DND-41 (cell line): ENCODE measurements at regions not wholly inside any gene's neighbourhood (a gene's known extent, or its start where the extent isn't known, plus 50 kb on each side); places are given as distances from the start of the nearest gene placed in this dataset.

Experiments
- ATAC-seq: fragments of 200-7000 bp; cut with Tn5 transposase; 3 replicates; pipeline ENCODE4 v1.9.1; 2021; ENCODE audit warnings: low read depth; ENCODE audit not compliant: insufficient read depth
- DNase-seq: peaks from one replicate; pipeline ENCODE4 v3.0.0-alpha.2; 2020
- H2AFZ ChIP-seq: 2 replicates; pipeline ENCODE4 v1.6.0; 2012; ENCODE audit warnings: low read depth, low read length
- H3K27ac ChIP-seq: 2 replicates; pipeline ENCODE4 v1.5.1; 2012; ENCODE audit warnings: low read length, inconsistent platforms
- H3K27me3 ChIP-seq: fragments of 200-600 bp; sonication (generic); 2 replicates; pipeline ENCODE4 v1.6.0; 2012; ENCODE audit warnings: low read length, mild to moderate bottlenecking, inconsistent platforms; ENCODE audit not compliant: insufficient read depth, poor library complexity
- H3K36me3 ChIP-seq: 2 replicates; pipeline ENCODE4 v1.5.1; 2012; ENCODE audit warnings: low read length, inconsistent platforms; ENCODE audit not compliant: insufficient read depth
- H3K4me1 ChIP-seq: 2 replicates; pipeline ENCODE4 v1.5.1; 2012; ENCODE audit warnings: mild to moderate bottlenecking, low read length; ENCODE audit not compliant: insufficient read depth
- H3K4me2 ChIP-seq: 2 replicates; pipeline ENCODE4 v1.6.0; 2012; ENCODE audit warnings: mild to moderate bottlenecking, moderate library complexity, low read length, inconsistent platforms; ENCODE audit not compliant: insufficient read depth
- H3K4me3 ChIP-seq, 2 experiments: fragments of 200-600 bp in 1 of 2; shearing (Covaris generic) in 1 of 2; 2 replicates each; pipeline ENCODE4 v1.5.1; 2012 to 2016; ENCODE audit warnings: inconsistent platforms in 2 of 2, low read length in 2 of 2, mild to moderate bottlenecking in 2 of 2, low read depth in 1 of 2, moderate library complexity in 1 of 2
- H3K79me2 ChIP-seq: 2 replicates; pipeline ENCODE4 v1.6.0; 2012; ENCODE audit warnings: low read length, inconsistent platforms; ENCODE audit not compliant: insufficient read depth
- H3K9ac ChIP-seq: 2 replicates; pipeline ENCODE4 v1.6.0; 2012; ENCODE audit warnings: low read depth, mild to moderate bottlenecking, inconsistent platforms, low read length, moderate library complexity
- H3K9me3 ChIP-seq: 2 replicates; pipeline ENCODE4 v1.5.1; 2012; ENCODE audit warnings: low read length, moderate library complexity, mild to moderate bottlenecking, inconsistent platforms; ENCODE audit not compliant: insufficient read depth, severe bottlenecking
- H4K20me1 ChIP-seq: 2 replicates; pipeline ENCODE4 v1.6.0; 2012; ENCODE audit warnings: low read length; ENCODE audit not compliant: insufficient read depth
- EZH2 ChIP-seq: IDR thresholded peaks from 3 replicates; pipeline ENCODE4 v1.6.1; 2012; ENCODE audit warnings: borderline replicate concordance, low read depth, mild to moderate bottlenecking, moderate library complexity, low read length, inconsistent platforms; ENCODE audit not compliant: severe bottlenecking
- TF ChIP-seq, protein P1 (sequence below): IDR thresholded peaks from 2 replicates; pipeline ENCODE4 v1.5.1; 2012; ENCODE audit warnings: borderline replicate concordance, low read length, moderate library complexity, mild to moderate bottlenecking; ENCODE audit not compliant: poor library complexity, severe bottlenecking; ENCODE audit errors: extremely low read depth

DNA sequence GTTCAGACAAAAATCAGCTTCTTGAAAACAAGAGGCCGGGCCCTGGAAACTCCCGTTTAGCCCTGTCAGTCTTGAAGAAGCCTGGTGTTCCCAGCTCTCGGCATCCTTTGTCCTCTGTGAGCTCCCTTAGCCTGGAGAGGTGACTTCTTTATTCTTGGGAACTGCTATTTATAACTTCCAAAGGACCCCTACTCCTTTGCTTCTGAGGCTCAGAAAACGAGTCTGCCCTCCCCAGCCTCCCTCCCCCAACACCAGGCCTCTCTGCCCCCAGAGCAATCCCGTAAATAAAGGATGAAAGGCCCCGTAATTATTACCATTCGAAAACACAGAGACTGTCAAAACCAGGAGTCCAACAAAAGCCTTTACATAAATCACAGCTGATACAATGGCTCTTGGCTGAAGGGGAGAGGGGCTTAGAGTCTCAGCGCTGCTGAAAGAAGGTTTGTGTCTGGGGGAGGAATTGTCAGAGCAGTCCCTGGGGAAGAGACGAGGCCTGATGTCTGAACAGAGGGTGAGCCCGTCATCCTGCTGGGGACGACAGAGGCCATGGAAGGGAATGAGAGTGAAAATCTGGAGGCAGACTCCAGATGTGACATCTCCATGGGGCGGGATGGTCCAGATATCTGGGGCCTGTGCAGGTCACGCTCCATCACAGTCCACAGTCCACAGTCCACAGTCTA lies 283.0 kb downstream of the MYCN start:
- no peak overlapping the region for H2AFZ ChIP-seq
- H4K20me1 ChIP-seq = no peaks in the 10 kb centered on the region
- no peaks in the 10 kb centered on the region for H3K79me2 ChIP-seq
- no peak overlapping the region for H3K27ac ChIP-seq
- TF ChIP-seq, protein P1, sequence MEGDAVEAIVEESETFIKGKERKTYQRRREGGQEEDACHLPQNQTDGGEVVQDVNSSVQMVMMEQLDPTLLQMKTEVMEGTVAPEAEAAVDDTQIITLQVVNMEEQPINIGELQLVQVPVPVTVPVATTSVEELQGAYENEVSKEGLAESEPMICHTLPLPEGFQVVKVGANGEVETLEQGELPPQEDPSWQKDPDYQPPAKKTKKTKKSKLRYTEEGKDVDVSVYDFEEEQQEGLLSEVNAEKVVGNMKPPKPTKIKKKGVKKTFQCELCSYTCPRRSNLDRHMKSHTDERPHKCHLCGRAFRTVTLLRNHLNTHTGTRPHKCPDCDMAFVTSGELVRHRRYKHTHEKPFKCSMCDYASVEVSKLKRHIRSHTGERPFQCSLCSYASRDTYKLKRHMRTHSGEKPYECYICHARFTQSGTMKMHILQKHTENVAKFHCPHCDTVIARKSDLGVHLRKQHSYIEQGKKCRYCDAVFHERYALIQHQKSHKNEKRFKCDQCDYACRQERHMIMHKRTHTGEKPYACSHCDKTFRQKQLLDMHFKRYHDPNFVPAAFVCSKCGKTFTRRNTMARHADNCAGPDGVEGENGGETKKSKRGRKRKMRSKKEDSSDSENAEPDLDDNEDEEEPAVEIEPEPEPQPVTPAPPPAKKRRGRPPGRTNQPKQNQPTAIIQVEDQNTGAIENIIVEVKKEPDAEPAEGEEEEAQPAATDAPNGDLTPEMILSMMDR = no peak
- TF ChIP-seq EZH2 = no peak
- H3K4me1 ChIP-seq = no peaks in the 10 kb centered on the region
- no peak for DNase-seq
- no peaks in the 10 kb centered on the region for H3K27me3 ChIP-seq
- H3K36me3 ChIP-seq = no peaks in the 10 kb centered on the region
- no peak overlapping the region for H3K4me3 ChIP-seq
- no peak for ATAC-seq
- no peak overlapping the region for H3K9ac ChIP-seq
- no peaks in the 10 kb centered on the region for H3K9me3 ChIP-seq
- no peak overlapping the region for H3K4me2 ChIP-seq

DNA sequence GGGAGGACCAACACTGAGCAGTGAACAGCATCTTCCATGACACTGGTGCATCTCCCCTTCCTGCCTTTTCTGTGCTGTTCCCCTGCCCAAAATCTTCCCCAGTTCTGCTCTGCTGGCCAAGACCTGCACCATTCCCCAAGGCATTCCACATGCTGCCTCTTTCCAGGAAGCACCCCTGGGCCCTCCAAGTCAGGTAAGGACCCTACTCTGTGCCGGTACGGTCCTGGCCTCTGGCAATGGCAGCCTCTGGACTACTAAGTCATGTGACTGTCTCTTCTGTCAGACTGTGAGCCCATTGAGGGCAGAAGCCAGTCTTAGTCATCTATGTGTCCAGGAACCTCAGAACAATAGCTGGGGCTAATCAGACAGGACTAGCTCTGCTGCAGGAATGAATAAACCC lies 282.0 kb downstream of the MYCN start:
- Histone ChIP-seq H3K9ac (no peak overlapping the region), H3K4me1 (no peaks in the 10 kb centered on the region), H3K27me3 (no peaks in the 10 kb centered on the region), H2AFZ (no peak overlapping the region), H3K4me2 (no peak overlapping the region), H3K36me3 (no peaks in the 10 kb centered on the region), H3K9me3 (no peaks in the 10 kb centered on the region), H4K20me1 (no peaks in the 10 kb centered on the region), H3K4me3 (no peak overlapping the region), H3K27ac (no peak overlapping the region), H3K79me2 (no peaks in the 10 kb centered on the region)
- TF ChIP-seq, protein P1 = no peak
- no peak for TF ChIP-seq EZH2
- ATAC-seq = no peak
- no peak for DNase-seq

DNA sequence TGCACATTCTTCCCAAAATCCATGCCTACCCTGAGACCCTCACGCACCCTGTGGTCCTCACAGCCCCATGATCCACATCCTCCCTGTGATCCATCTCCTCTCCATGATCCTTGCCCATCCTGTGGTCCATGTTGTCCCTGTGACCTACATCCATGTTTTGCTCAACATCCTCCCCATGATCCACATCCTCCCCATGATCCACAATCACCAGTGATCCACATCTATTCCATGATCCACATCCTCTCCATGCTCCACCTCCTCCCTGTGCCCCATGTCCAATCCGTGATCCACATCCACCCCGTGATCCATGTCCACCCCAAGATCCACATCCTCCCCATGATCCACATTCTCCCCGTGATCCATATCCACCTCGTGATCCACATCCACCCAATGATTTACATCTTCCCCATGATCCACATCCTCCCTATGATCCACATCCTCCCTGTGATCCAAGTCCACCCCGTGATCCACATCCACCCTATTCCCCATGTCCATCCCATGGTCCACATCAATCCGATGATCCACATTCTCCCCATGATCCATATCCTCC lies 281.2 kb downstream of the MYCN start:
- no peak for DNase-seq
- TF ChIP-seq EZH2 = no peak
- TF ChIP-seq, protein P1 = no peak
- no peak overlapping the region for H3K4me2 ChIP-seq

More for the DNA sequence above, 281.2 kb downstream of the MYCN start:
- Histone ChIP-seq H3K9me3 (no peaks in the 10 kb centered on the region), H3K79me2 (no peaks in the 10 kb centered on the region), H3K27me3 (no peaks in the 10 kb centered on the region), H2AFZ (no peak overlapping the region), H4K20me1 (no peaks in the 10 kb centered on the region), H3K9ac (no peak overlapping the region), H3K4me1 (no peaks in the 10 kb centered on the region), H3K36me3 (no peaks in the 10 kb centered on the region), H3K4me3 (no peak overlapping the region), H3K27ac (no peak overlapping the region)
- ATAC-seq = no peak
